B cell (primary cell): ENCODE measurements at regions not wholly inside any gene's neighbourhood (a gene's known extent, or its start where the extent isn't known, plus 50 kb on each side); places are given as distances from the start of the nearest gene placed in this dataset.
A peak's percentile ranks its signal among the peaks of the same experiment; 100 is the strongest.

Experiments used
- ATAC-seq: fragments of 200-7000 bp; cut with Tn5 transposase; one replicate; pipeline ENCODE4 v1.10.0; 2021; ENCODE audit warnings: low read depth, mild to moderate bottlenecking, moderate number of reproducible peaks, moderate library complexity
- CTCF ChIA-PET: fragments of 350-600 bp; sonication (Branson Sonifier 250); formaldehyde crosslinking; loops from one replicate; lab custom pipeline; 2021; ENCODE audit warnings: antibody characterized with exemption, inconsistent platforms; lab: Charles Lee
- POLR2A ChIA-PET: fragments of 350-600 bp; sonication (Branson Sonifier 250); formaldehyde crosslinking; loops from one replicate; lab custom pipeline; 2021; ENCODE audit warnings: antibody characterized with exemption; lab: Charles Lee
- DNase-seq: peaks from one replicate; pipeline ENCODE4 v3.0.0; 2013
- H2AFZ ChIP-seq: 2 replicates; pipeline ENCODE4 v1.6.1; 2012; ENCODE audit warnings: mild to moderate bottlenecking, low read depth, low read length; ENCODE audit not compliant: insufficient read depth, poor library complexity, severe bottlenecking
- H3K27ac ChIP-seq, 2 donors: 1 replicate in 1 of 2; 2 replicates in 1 of 2; pipeline ENCODE4 v1.5.1; 2012 to 2013; ENCODE audit warnings: low read length in 2 of 2, mild to moderate bottlenecking in 2 of 2, moderate library complexity in 1 of 2
- H3K27me3 ChIP-seq, 4 experiments: fragments of 200-600 bp in 1 of 4; sonication (generic) in 1 of 4; replicated peaks in 1 of 4; 1 replicate in 2 of 4; 2 replicates in 2 of 4; pipeline versions ENCODE4 v1.6.1 to v1.7.0; 2013 to 2016; ENCODE audit warnings: low read length in 3 of 4, mild to moderate bottlenecking in 2 of 4, mixed read lengths in 1 of 4, moderate library complexity in 1 of 4; ENCODE audit not compliant: insufficient read depth in 4 of 4, control insufficient read depth in 3 of 4; ENCODE audit errors: control extremely low read depth in 1 of 4
- H3K36me3 ChIP-seq, 2 experiments: replicated peaks in 1 of 2; 1 replicate in 1 of 2; 2 replicates in 1 of 2; pipeline versions ENCODE4 v1.6.1 to v1.7.1; 2013; ENCODE audit warnings: low read length in 1 of 2; ENCODE audit not compliant: insufficient read depth in 2 of 2, control insufficient read depth in 1 of 2; ENCODE audit errors: control extremely low read depth in 1 of 2, extremely low read depth in 1 of 2
- H3K4me1 ChIP-seq, 2 donors: fragments of 200-600 bp in 1 of 2; sonication (generic) in 1 of 2; 1 replicate in 1 of 2; 2 replicates in 1 of 2; pipeline versions ENCODE4 v1.5.1 to v1.6.1; 2013 to 2017; ENCODE audit warnings: low read length in 2 of 2; ENCODE audit not compliant: control insufficient read depth in 2 of 2, insufficient read depth in 2 of 2
- H3K4me2 ChIP-seq: replicated peaks from 2 replicates; pipeline ENCODE3; 2012; ENCODE audit warnings: mild to moderate bottlenecking, low read depth, low read length; ENCODE audit not compliant: poor library complexity, severe bottlenecking
- H3K4me3 ChIP-seq, 5 experiments: fragments of 200-600 bp in 1 of 5; sonication (generic) in 1 of 5; 1 replicate in 3 of 5; 2 replicates in 2 of 5; pipeline versions ENCODE4 v1.5.1 to v1.7.0; 2011 to 2016; ENCODE audit warnings: low read length in 4 of 5, mild to moderate bottlenecking in 4 of 5, low read depth in 2 of 5, control low read depth in 1 of 5, moderate library complexity in 1 of 5; ENCODE audit not compliant: insufficient read depth in 1 of 5; ENCODE audit errors: control extremely low read depth in 1 of 5, extremely low read depth in 1 of 5
- H3K79me2 ChIP-seq: fragments of 200-600 bp; sonication (generic); one replicate; pipeline ENCODE4 v1.6.0; 2016; ENCODE audit warnings: low read length; ENCODE audit not compliant: control insufficient read depth, insufficient read depth
- H3K9ac ChIP-seq: fragments of 200-600 bp; sonication (generic); 2 replicates; pipeline ENCODE4 v1.6.1; 2017; ENCODE audit warnings: mild to moderate bottlenecking, low read length, moderate library complexity
- H3K9me3 ChIP-seq, 3 donors: one replicate each; pipeline versions ENCODE4 v1.6.1 to v1.7.1; 2013; ENCODE audit warnings: low read length in 2 of 3; ENCODE audit not compliant: control insufficient read depth in 2 of 3, insufficient read depth in 1 of 3; ENCODE audit errors: control extremely low read depth in 1 of 3
- H4K20me1 ChIP-seq: 2 replicates; pipeline ENCODE4 v1.6.0; 2012; ENCODE audit warnings: mild to moderate bottlenecking, low read length; ENCODE audit not compliant: insufficient read depth, control insufficient read depth, poor library complexity, severe bottlenecking
- H3K27ac Mint-ChIP-seq: one replicate; pipeline ENCODE4 v1.8.0; 2021; ENCODE audit warnings: mixed read lengths
- H3K27me3 Mint-ChIP-seq: one replicate; pipeline ENCODE4 v1.8.0; 2021; ENCODE audit warnings: mixed read lengths
- H3K4me1 Mint-ChIP-seq: one replicate; pipeline ENCODE4 v1.8.0; 2021; ENCODE audit warnings: mixed read lengths
- H3K4me3 Mint-ChIP-seq: one replicate; pipeline ENCODE4 v1.8.0; 2021; ENCODE audit warnings: mixed read lengths
- H3K9me3 Mint-ChIP-seq: one replicate; pipeline ENCODE4 v1.8.0; 2022; ENCODE audit warnings: mixed read lengths; ENCODE audit not compliant: insufficient read depth
- EZH2 ChIP-seq: IDR thresholded peaks from 2 replicates; pipeline ENCODE4 v1.6.1; 2012; ENCODE audit warnings: borderline replicate concordance, low read depth, mild to moderate bottlenecking, moderate library complexity, low read length; ENCODE audit not compliant: insufficient read depth, poor library complexity, severe bottlenecking
- WGBS: methylation state at CpG from one replicate; pipeline ENCODE4 v1.1.5; 2013; ENCODE audit warnings: missing lambda C conversion rate; ENCODE audit not compliant: insufficient coverage; 5-methylcytosine and 5-hydroxymethylcytosine counted together
- intact Hi-C: fragments of 100-400 bp; cut with micrococcal nuclease; formaldehyde crosslinking; loops from one replicate; pipeline ENCODE4 v1.10.0; 2022
- TF ChIP-seq, protein P1 (sequence below): fragments of 200-600 bp; IDR thresholded peaks from one replicate; pipeline ENCODE4 v1.8.0; 2022; ENCODE audit warnings: antibody characterized with exemption, mild to moderate bottlenecking

DNA sequence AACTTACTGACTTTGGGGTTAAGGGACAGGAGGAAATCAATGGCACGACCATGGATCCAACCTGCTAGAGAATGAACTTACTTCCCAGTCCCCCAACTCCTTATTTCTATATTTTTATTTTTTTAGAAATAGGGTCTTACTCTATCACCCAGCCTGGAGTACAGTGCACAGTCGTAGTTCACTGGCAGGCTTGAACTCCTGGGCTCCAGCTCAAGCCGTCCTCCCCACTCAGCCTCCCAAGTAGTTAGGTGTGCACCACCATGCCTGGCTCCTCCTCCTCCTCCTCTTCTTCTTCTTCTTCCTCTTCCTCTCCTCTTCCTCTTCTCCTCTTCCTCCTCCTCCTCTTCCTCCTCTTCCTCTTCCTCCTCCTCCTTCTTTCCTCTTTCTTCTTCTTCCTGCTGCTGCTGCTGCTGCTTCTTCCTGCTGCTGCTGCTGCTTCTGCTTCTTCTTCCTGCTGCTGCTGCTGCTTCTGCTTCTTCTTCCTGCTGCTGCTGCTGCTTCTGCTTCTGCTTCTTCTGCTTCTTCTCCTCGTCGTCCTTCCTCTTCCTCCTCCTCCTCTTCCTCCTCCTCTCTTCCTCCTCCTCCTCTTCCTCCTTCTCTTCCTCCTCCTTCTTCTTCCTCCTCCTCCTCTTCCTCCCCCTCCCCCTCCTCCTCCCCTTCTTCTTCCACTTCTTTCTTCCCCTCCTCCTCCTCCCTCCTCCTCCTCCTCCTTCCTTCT, 390.1 kb upstream of the RGS6 start:
- Histone ChIP-seq H3K36me3 (no peaks in the 10 kb centered on the region), H2AFZ (no peak overlapping the region), H3K27ac (peak overlapping the region in 1 of 2 donors; percentile 71), H4K20me1 (peaks cover 20% of the 10 kb centered on the region), H3K9ac (no peak overlapping the region), H3K9me3 (peaks cover 0 to 9% (median 0%) of the 10 kb centered on the region in 3 donors), H3K4me2 (no peak overlapping the region), H3K79me2 (peaks cover 18% of the 10 kb centered on the region), H3K4me3 (no peak overlapping the region), H3K4me1 (peaks cover 17 to 25% of the 10 kb centered on the region in 2 donors), H3K27me3 (no peaks in the 10 kb centered on the region)
- peaks cover 41% of the 10 kb centered on the region for H3K4me1 Mint-ChIP-seq
- no peak for ATAC-seq
- WGBS = 50% methylated on average over 4 of the region's 5 CpGs
- TF ChIP-seq, protein P1, sequence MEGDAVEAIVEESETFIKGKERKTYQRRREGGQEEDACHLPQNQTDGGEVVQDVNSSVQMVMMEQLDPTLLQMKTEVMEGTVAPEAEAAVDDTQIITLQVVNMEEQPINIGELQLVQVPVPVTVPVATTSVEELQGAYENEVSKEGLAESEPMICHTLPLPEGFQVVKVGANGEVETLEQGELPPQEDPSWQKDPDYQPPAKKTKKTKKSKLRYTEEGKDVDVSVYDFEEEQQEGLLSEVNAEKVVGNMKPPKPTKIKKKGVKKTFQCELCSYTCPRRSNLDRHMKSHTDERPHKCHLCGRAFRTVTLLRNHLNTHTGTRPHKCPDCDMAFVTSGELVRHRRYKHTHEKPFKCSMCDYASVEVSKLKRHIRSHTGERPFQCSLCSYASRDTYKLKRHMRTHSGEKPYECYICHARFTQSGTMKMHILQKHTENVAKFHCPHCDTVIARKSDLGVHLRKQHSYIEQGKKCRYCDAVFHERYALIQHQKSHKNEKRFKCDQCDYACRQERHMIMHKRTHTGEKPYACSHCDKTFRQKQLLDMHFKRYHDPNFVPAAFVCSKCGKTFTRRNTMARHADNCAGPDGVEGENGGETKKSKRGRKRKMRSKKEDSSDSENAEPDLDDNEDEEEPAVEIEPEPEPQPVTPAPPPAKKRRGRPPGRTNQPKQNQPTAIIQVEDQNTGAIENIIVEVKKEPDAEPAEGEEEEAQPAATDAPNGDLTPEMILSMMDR = no peak
- no peak for TF ChIP-seq EZH2
- H3K4me3 Mint-ChIP-seq = no peak overlapping the region
- no peak overlapping the region for H3K27ac Mint-ChIP-seq
- intact Hi-C loops = no loop called here
- CTCF ChIA-PET = no interaction called here
- no peaks in the 10 kb centered on the region for H3K9me3 Mint-ChIP-seq
- peak; percentile 32 for DNase-seq
- POLR2A ChIA-PET = no interaction called here
- H3K27me3 Mint-ChIP-seq = no peaks in the 10 kb centered on the region

- Histone ChIP-seq H3K9me3 (no peaks in the 10 kb centered on the region), H3K27me3 (no peaks in the 10 kb centered on the region), H3K79me2 (peaks cover 81% of the 10 kb centered on the region), H3K36me3 (peaks cover 0 to 3% of the 10 kb centered on the region in 2 experiments), H3K4me2 (no peak overlapping the region), H3K4me1 (peaks cover 14 to 30% of the 10 kb centered on the region in 2 donors), H4K20me1 (peaks cover 6% of the 10 kb centered on the region), H3K9ac (no peak overlapping the region), H3K4me3 (no peak overlapping the region), H3K27ac (no peak overlapping the region), H2AFZ (no peak overlapping the region)
- Mint-ChIP-seq H3K9me3 (no peaks in the 10 kb centered on the region), H3K27ac (peak overlapping the region; percentile 46), H3K27me3 (no peaks in the 10 kb centered on the region), H3K4me1 (peaks cover 41% of the 10 kb centered on the region), H3K4me3 (no peak overlapping the region)
- intact Hi-C loops = no loop called here
- TF ChIP-seq, protein P1 = no peak
- TF ChIP-seq EZH2 = no peak
- DNase-seq (no peak), ATAC-seq (no peak)
- ChIA-PET CTCF (no interaction called here), POLR2A (no interaction called here)
- WGBS = 97% methylated on average over 4 of the region's 6 CpGs
These were observed 382.7 kb upstream of the RGS6 start for GRCh38 chr14:71549421-71550050.
